H9 (cell line): ENCODE measurements at regions not wholly inside any gene's neighbourhood (a gene's known extent, or its start where the extent isn't known, plus 50 kb on each side); places are given as distances from the start of the nearest gene placed in this dataset.

Experiments used
- DNase-seq: peaks from one replicate; pipeline ENCODE4 v3.0.0-alpha.2; 2017
- H2AFZ ChIP-seq: one replicate; pipeline ENCODE4 v1.6.1; 2013; ENCODE audit warnings: mild to moderate bottlenecking, low read length, control low read depth, moderate library complexity
- H2AK5ac ChIP-seq: 2 replicates; pipeline ENCODE4 v1.6.1; 2013; ENCODE audit warnings: low read length, control low read depth, mixed read lengths; ENCODE audit not compliant: insufficient read length
- H2BK120ac ChIP-seq: one replicate; pipeline ENCODE4 v1.6.1; 2013; ENCODE audit warnings: low read depth, mild to moderate bottlenecking, low read length, control low read depth, inconsistent platforms; ENCODE audit not compliant: poor library complexity, severe bottlenecking
- H2BK12ac ChIP-seq: 2 replicates; pipeline ENCODE4 v1.6.1; 2013; ENCODE audit warnings: low read length, control low read depth, mixed read lengths, low read depth; ENCODE audit not compliant: insufficient read length
- H2BK15ac ChIP-seq: 2 replicates; pipeline ENCODE4 v1.6.1; 2013; ENCODE audit warnings: low read depth, low read length, control low read depth
- H2BK20ac ChIP-seq: one replicate; pipeline ENCODE4 v1.6.1; 2013; ENCODE audit warnings: low read depth, mild to moderate bottlenecking, low read length, control low read depth, inconsistent platforms; ENCODE audit not compliant: poor library complexity, severe bottlenecking
- H2BK5ac ChIP-seq: 2 replicates; pipeline ENCODE4 v1.6.1; 2013; ENCODE audit warnings: low read length, control low read depth, mixed read lengths; ENCODE audit not compliant: insufficient read length
- H3K14ac ChIP-seq: 2 replicates; pipeline ENCODE4 v1.6.1; 2013; ENCODE audit warnings: low read length, control low read depth; ENCODE audit not compliant: insufficient read depth
- H3K18ac ChIP-seq: 2 replicates; pipeline ENCODE4 v1.6.1; 2013; ENCODE audit warnings: low read depth, mild to moderate bottlenecking, mixed read lengths, low read length, control low read depth; ENCODE audit not compliant: insufficient read length
- H3K23ac ChIP-seq: 2 replicates; pipeline ENCODE4 v1.6.1; 2013; ENCODE audit warnings: low read length, control low read depth, mixed read lengths, low read depth; ENCODE audit not compliant: insufficient read length
- H3K23me2 ChIP-seq: 2 replicates; pipeline ENCODE4 v1.6.1; 2013; ENCODE audit warnings: low read depth, mild to moderate bottlenecking, mixed read lengths, low read length, control low read depth; ENCODE audit not compliant: insufficient read length, poor library complexity, severe bottlenecking
- H3K27ac ChIP-seq: 2 replicates; pipeline ENCODE4 v1.5.1; 2013; ENCODE audit warnings: low read length, control low read depth, mixed read lengths, low read depth; ENCODE audit not compliant: insufficient read length
- H3K27me3 ChIP-seq: 2 replicates; pipeline ENCODE4 v1.6.1; 2013; ENCODE audit warnings: low read length, control low read depth, inconsistent platforms; ENCODE audit not compliant: insufficient read depth
- H3K4ac ChIP-seq: 2 replicates; pipeline ENCODE4 v1.6.1; 2013; ENCODE audit warnings: low read depth, mild to moderate bottlenecking, control low read depth, inconsistent platforms, low read length, moderate library complexity
- H3K4me1 ChIP-seq: 2 replicates; pipeline ENCODE4 v1.6.1; 2013; ENCODE audit warnings: low read length, control low read depth, inconsistent platforms; ENCODE audit not compliant: insufficient read depth
- H3K4me2 ChIP-seq: 2 replicates; pipeline ENCODE4 v1.6.1; 2013; ENCODE audit warnings: low read length, control low read depth, mixed read lengths; ENCODE audit not compliant: insufficient read length, insufficient read depth
- H3K56ac ChIP-seq: 2 replicates; pipeline ENCODE4 v1.6.1; 2013; ENCODE audit warnings: low read depth, mild to moderate bottlenecking, mixed read lengths, low read length, control low read depth; ENCODE audit not compliant: insufficient read length
- H3K79me1 ChIP-seq: 2 replicates; pipeline ENCODE4 v1.6.1; 2013; ENCODE audit warnings: low read depth, mild to moderate bottlenecking, moderate library complexity, low read length, control low read depth, inconsistent platforms; ENCODE audit not compliant: insufficient read depth, poor library complexity, severe bottlenecking
- H3K79me2 ChIP-seq: 2 replicates; pipeline ENCODE4 v1.6.1; 2013; ENCODE audit warnings: low read length, control low read depth, inconsistent platforms; ENCODE audit not compliant: insufficient read depth
- H3K9ac ChIP-seq: 2 replicates; pipeline ENCODE4 v1.6.1; 2013; ENCODE audit warnings: low read length, control low read depth, mixed read lengths; ENCODE audit not compliant: insufficient read length; ENCODE audit errors: extremely low read depth
- H3K9me3 ChIP-seq: one replicate; pipeline ENCODE4 v1.6.1; 2013; ENCODE audit warnings: low read depth, low read length, inconsistent platforms; ENCODE audit not compliant: control insufficient read depth
- H3T11ph ChIP-seq: one replicate; pipeline ENCODE4 v1.6.1; 2013; ENCODE audit warnings: mild to moderate bottlenecking, low read length, control low read depth, inconsistent platforms
- H4K20me1 ChIP-seq: one replicate; pipeline ENCODE4 v1.6.1; 2013; ENCODE audit not compliant: control insufficient read depth, insufficient read length, insufficient read depth
- H4K5ac ChIP-seq: 2 replicates; pipeline ENCODE4 v1.6.1; 2013; ENCODE audit warnings: low read depth, mild to moderate bottlenecking, mixed read lengths, low read length, control low read depth; ENCODE audit not compliant: insufficient read length
- H4K8ac ChIP-seq: replicated peaks from 2 replicates; pipeline ENCODE4 v1.6.1; 2013; ENCODE audit warnings: low read length, control low read depth, mixed read lengths, low read depth; ENCODE audit not compliant: insufficient read length
- H4K91ac ChIP-seq: 2 replicates; pipeline ENCODE4 v1.6.1; 2013; ENCODE audit warnings: low read depth, mild to moderate bottlenecking, moderate library complexity, mixed read lengths, low read length, control low read depth; ENCODE audit not compliant: insufficient read length
- H3K27ac Mint-ChIP-seq, 3 experiments: 2 replicates in 2 of 3; 3 replicates in 1 of 3; pipeline ENCODE4 v1.8.0; 2020 to 2021; ENCODE audit warnings: mixed read lengths in 3 of 3, mild to moderate bottlenecking in 1 of 3, moderate library complexity in 1 of 3
- H3K27me3 Mint-ChIP-seq: 2 replicates; pipeline ENCODE4 v1.8.0; 2021; ENCODE audit warnings: low read depth, mild to moderate bottlenecking, moderate library complexity, mixed read lengths
- H3K36me3 Mint-ChIP-seq, 3 experiments: 2 replicates in 2 of 3; 3 replicates in 1 of 3; pipeline ENCODE4 v1.8.0; 2020 to 2021; ENCODE audit warnings: low read depth in 3 of 3, mixed read lengths in 3 of 3; ENCODE audit not compliant: insufficient read depth in 1 of 3
- H3K4me1 Mint-ChIP-seq, 2 experiments: 2 replicates each; pipeline ENCODE4 v1.8.0; 2020; ENCODE audit warnings: mixed read lengths in 2 of 2
- H3K4me3 Mint-ChIP-seq, 2 experiments: 2 replicates in 1 of 2; 3 replicates in 1 of 2; pipeline ENCODE4 v1.8.0; 2020 to 2021; ENCODE audit warnings: mild to moderate bottlenecking in 2 of 2, mixed read lengths in 2 of 2, moderate library complexity in 1 of 2
- H3K9me3 Mint-ChIP-seq, 2 experiments: 2 replicates in 1 of 2; 3 replicates in 1 of 2; pipeline ENCODE4 v1.8.0; 2020; ENCODE audit warnings: mild to moderate bottlenecking in 2 of 2, mixed read lengths in 2 of 2, moderate library complexity in 1 of 2
- CTCF ChIP-seq: fragments of 200-600 bp; sonication (generic); conservative IDR thresholded peaks from 3 replicates; pipeline ENCODE4 v1.8.0; 2021; ENCODE audit warnings: antibody characterized with exemption, mild to moderate bottlenecking
- WGBS: extraction: QIAGEN DNeasy Blood & Tissue Kit; methylation state at CpG from one replicate; pipeline ENCODE4 v1.1.7; 2013; ENCODE audit warnings: missing lambda C conversion rate, low lambda C conversion rate, mixed read lengths; ENCODE audit not compliant: insufficient read length; ENCODE audit errors: extremely low coverage; 5-methylcytosine and 5-hydroxymethylcytosine counted together

GRCh38 chr5:154580422-154580821 lies 102.4 kb upstream of the HAND1 start:
- H3K9me3 ChIP-seq = no peaks in the 10 kb centered on the region
- no peak overlapping the region for H2BK20ac ChIP-seq
- H3K4ac ChIP-seq = no peak overlapping the region
- Mint-ChIP-seq H3K9me3 (no peaks in the 10 kb centered on the region), H3K36me3 (no peaks in the 10 kb centered on the region), H3K4me3 (no peak overlapping the region), H3K27ac (peak overlapping the region in 1 of 3 experiments; percentile 22; a peak in 2 of 7 replicates), H3K4me1 (peaks cover 16% of the 10 kb centered on the region in 2 experiments), H3K27me3 (peaks cover 4% of the 10 kb centered on the region; the same call in 1 of the 2 replicates)
- no peak overlapping the region for H2BK5ac ChIP-seq
- no peak overlapping the region for H4K91ac ChIP-seq
- WGBS = no CpG with 5 or more reads among the region's 6 CpGs
- no peaks in the 10 kb centered on the region for H4K20me1 ChIP-seq
- H2AK5ac ChIP-seq = no peak overlapping the region
- H3K18ac ChIP-seq = no peak overlapping the region
- no peak overlapping the region for H2BK120ac ChIP-seq
- H4K5ac ChIP-seq = no peak overlapping the region
- H2AFZ ChIP-seq = no peak overlapping the region
- H3K4me1 ChIP-seq = no peaks in the 10 kb centered on the region
- no peak overlapping the region for H4K8ac ChIP-seq
- no peak overlapping the region for H3T11ph ChIP-seq
- H3K23me2 ChIP-seq = no peaks in the 10 kb centered on the region
- H2BK15ac ChIP-seq = no peak overlapping the region
- H3K14ac ChIP-seq = no peak overlapping the region
- no peak overlapping the region for H2BK12ac ChIP-seq
- H3K79me2 ChIP-seq = no peaks in the 10 kb centered on the region
- H3K27ac ChIP-seq = no peak overlapping the region
- no peak overlapping the region for H3K23ac ChIP-seq
- no peak overlapping the region for H3K56ac ChIP-seq
- DNase-seq = no peak
- no peaks in the 10 kb centered on the region for H3K27me3 ChIP-seq
- H3K79me1 ChIP-seq = no peaks in the 10 kb centered on the region
- no peak for TF ChIP-seq CTCF
- no peak overlapping the region for H3K4me2 ChIP-seq
- H3K9ac ChIP-seq = no peak overlapping the region
